ENCODE measurements at regions not wholly inside any gene's neighbourhood (a gene's known extent, or its start where the extent isn't known, plus 50 kb on each side); places are given as distances from the start of the nearest gene placed in this dataset.
"Not testable (repeated sequence)": the region's sequence is repeated elsewhere in the genome, so short reads cannot be mapped to it uniquely, and the experiment has no call there.

DNA sequence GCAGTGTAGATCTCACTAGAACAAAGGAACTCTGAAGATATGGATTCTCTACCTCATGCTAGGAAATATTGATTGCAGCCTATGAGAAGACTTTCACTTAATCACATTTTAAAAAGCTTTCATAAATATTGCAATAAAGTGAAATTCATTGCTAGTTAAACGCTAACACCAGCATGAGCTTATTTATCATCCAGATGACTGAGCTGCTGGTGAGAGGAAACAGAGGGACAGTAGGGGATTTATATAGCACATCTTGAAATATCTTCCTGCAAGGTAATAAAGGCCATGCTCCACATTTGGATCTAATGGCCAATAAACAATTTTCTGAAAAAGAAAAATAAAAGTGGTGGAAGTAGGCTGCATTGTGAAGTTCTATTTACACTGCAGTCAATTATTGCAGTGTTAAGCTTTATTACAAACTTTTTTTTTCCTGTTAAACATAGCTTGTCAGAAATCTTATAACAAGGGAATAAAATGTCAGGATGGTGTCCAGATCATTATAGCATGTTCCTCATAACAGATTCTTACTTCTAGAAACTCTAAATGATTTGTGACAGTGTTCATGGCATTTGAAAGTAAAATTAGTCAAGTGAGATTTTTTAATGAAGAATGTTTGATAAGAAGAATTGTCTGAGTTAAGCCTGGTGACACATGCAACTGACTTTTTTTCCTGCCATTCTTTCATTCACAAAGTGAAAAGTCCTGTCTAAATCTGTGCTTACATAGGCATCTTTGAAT is 342.6 kb downstream of the DMAC1 start:
- DNase-seq, result no peak

DNA sequence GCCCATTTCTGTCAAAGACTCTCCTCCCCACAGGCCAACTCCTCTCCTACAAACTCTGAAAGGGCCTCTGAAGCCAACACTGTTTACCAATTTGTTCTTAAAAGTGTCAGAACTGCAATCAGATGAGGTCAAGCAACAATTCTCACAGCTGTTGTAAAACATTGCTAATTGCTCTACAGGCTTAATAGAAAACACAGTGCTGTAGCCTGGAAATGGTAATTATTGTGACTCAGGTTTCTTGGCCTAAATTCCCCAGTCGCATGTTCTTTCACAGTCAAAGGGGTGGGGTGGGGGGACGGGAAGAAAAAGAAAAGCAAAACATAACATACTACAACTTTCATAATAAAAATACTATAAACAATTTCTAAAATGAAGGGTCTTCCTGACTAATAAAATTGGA is 343.2 kb downstream of the DMAC1 start:
- DNase-seq, result no peak

DNA sequence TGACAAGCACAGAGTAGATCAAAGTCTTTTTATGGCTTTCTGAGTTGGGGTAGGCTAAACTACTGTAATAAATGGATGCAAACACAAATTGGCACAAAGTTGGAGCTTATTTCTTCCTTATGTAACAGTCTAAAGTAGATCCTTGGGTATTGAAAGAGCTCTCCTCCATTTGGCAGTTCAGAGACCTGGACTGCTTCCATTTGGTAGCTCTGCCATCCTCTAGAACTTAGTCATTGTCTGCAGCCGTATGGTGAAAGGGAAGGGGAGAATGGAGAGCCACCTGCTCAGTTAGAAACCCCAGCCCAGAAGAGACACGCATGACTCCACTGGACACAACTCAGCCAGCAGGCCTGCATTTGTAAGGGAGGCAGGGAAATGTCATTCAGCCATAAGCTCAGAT is 345.0 kb downstream of the DMAC1 start:
- DNase-seq, result no peak

DNA sequence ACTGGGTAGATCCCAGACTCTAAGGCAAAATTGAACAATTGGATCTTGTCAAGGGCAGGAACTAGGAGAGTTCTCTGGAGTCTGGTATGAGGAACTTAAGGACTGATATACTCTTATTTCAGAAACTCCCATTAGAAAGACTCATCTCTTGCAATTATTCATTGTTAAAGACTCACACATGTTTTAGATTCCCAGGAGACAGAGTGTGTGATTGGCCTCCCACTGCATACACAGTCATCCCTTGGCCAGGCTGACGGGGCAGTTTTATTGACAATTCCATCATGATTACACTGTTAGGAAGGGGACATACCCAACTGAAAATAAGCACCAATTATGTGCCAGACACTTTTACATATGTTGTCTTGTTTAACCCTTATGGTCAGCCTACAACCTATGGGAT is 347.2 kb downstream of the DMAC1 start:
- DNase-seq, result no peak

DNA sequence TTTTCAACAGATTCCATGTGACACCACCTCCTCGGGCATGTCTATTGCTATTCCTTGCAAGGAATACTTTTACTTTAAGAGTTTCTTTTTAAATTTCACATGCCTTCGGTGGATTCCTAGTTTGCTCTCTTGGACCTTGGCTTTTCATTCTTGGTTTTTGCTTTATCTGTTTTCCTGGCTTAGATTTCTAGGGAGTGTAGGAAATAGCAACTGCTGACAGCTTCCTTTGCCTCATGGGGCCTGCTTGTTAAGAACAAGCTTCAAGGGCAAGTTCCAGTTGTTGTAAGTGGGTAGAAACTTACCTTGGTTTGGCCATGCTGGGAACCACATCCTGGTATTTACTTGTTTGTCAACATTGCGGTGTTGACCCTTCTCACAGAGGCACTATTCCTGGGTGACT is 348.5 kb downstream of the DMAC1 start:
- no peak for DNase-seq

DNA sequence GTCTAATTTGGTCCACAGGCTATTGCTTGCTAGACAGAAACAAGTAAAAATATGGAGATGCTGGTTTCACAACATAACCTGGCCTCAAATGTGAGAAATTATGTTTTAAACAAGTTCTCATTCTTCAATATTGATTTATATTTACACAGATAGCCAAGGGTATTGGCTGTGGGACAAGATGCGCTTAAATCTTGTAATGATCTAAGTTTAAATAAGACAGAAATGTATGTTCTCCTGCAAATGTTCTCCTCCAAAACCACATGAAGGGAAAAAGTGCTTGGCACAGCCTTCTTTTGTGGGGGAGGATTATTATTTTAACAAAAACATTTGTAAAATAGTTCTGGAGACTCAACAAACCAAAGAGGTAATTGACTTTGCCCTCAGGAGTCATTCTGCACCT is 356.0 kb downstream of the DMAC1 start:
- DNase-seq, result no peak

DNA sequence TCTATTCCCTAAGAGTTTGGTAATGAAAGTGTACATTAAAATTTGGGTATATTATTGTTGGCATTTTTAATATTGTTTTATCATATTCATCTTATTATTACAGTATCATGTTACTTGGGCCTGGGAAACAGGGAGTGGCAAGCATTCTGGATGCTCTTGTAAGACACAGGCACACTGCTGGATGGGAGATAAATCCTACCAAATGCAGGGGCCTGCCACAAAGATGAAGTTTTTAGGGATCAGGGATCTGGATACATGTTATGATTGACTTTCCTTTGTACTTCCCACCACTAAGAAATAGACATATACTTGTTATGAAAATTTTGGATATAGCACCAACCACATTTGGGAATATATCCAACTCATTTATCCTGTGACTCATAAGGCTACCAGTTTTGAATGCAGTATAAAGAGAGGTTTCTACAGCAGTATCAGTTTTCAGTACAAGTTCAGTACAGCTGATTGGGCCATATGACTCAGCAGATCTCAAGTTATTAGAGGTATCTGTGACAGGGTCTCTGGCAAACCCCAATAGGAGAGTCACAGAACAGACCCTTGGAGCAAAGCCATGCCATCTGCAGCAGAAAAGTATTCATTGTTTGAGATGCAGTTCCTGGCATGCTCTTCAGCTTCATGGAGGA is 360.1 kb downstream of the DMAC1 start:
- DNase-seq, result peak in 1 of 2 experiments; percentile 29

DNA sequence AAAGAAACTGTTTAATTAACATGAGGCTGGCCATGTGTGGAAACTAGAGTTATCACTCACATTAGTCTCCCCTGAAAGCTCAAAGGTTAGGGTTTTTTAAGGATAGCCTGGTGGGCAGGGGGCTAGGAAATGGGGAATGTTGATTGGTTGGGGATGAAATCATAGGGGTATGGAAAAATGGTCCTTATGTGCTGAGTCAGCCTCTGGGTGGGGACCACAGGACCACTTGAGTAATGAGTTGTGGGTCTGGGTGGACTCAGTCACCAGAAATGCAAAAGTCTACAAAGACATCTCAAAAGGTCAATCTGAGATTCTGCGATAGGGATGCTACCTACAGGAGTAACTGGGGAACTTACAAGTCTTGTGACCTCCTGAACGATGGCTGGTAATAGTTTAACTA is 362.8 kb downstream of the DMAC1 start:
- no peak for DNase-seq

DNA sequence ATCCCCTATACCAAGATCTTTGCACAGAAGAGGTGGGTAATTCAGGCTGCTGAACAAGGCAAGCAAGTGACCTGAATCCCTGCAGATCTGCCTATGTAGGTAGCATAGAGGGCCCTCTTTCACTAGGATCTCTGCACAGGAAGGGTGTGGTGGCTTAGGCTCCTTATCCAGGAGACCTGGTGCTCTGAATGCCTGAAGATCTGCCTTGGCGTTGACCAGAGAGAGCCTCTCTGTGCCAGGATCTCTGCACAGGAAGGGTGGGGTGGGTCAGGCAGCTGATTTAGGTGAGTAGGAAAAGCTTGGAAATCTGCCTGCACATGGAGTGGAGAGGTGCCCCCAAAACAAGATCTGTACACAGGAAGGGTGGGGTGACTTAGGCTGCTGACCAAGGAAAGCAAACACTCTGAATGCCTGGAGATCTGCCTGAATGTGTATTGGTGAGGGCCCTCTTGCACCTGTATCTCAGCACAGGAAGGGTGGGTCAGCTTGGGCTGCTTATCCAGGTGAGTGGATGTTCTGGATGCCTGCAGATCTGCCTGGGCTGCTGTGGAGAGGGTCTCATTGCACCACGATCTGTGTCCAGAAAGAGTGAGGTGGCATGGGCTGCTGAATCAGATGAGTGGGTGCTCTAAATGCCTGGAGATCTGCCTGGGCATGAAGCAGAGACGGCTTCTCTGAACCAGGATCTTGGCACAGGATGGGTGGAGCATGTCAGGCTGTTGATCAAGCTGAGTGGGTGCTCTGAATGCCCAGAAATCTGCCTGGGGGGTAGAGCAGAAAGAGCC is 365.9 kb downstream of the DMAC1 start:
- DNase-seq, result no peak

DNA sequence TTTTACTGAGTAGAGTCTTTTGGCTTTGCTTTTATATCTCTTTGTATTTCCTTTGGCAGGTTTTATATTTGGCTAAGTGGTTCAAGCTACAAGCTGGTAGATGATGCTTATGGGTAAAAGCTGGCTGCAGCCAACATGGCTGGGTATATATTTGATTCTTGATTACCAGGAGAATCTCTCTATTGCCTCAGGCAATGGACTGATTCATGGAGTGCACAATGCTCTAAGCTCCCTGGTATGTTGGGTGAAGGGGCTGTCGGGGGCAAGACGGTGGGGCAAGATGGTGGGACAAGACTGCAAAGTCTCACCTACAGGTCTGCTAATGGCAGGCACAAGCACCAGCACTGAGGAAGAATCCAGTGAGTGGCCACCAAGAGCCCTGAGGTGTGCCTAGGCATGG is 366.6 kb downstream of the DMAC1 start:
- DNase-seq, result no peak

DNA sequence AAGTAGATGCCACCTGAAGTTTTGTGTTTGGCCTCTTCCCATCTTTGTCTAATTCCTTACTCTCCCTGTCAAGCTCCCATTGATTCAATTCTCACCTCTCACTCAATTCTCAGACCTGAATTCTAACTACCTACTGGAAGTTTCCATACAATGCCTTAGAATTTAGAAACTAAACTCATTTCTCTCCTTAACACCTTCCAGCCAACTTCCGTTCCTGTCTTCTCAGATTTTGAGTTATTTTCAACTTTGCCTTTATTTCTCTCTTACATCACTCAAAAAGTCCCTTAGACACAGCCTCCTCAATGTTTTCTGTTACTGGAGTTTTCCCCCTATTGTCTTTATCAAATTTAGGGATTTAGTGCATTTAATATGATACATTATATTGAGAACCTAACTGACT is 382.2 kb downstream of the DMAC1 start:
- not testable (repeated sequence) for DNase-seq

DNA sequence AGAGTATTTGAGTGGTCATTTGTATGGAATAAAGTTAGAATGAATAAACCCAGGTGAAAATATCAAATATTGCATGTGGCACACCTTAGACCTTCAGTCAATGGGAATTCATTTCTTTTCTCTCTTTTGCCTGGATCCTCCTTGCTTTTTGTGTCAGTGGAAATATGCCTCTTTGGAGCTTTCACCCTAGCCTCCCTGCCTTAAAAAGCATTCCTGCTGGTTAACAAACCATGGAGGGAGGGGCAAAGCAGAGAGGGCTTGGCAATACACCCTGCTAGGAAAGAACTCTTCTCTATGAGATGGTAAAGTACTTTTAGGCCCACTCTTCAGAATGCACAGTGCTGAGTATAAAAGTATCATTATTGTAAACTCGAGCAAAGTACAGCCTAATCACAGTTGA is 383.7 kb downstream of the DMAC1 start:
- DNase-seq, result no peak

DNA sequence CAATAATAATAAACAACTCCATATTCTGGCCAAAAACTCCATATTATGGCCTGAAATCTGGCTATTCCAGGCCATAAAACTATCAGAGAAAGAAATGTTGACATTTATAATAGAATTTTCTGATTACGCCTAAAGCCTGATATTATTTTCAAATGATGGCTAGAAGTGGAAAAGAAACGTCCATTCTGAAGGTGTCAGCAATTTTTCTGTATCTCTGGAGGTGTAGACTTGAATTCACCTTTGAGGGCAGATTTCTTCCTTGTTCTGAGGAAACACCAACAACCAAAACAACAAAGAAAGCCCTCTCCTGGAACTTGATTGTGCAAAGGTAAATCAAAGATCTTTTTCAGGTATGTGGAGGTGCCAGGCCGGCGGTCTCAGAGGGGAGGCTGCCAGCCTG is 390.7 kb downstream of the DMAC1 start:
- DNase-seq, result no peak

DNA sequence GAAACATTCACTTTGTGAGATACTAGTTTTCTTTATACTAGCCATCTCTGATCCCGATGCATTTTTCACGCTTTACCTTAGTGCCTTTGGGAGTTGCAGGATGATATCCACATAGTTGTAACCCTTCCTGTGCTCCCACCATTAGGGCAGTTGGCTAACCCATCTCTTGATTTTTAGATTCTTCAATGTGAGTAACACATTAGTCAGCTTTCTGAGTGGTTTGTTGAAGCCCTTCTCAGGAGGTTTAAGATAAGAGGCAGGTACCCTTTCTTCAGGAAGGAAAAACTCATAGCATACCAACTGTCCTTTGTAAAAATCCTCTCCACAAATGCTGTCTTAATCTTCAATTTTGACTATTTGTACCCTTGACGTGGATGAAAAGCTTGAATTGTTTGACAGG is 392.3 kb downstream of the DMAC1 start:
- DNase-seq, result no peak

DNA sequence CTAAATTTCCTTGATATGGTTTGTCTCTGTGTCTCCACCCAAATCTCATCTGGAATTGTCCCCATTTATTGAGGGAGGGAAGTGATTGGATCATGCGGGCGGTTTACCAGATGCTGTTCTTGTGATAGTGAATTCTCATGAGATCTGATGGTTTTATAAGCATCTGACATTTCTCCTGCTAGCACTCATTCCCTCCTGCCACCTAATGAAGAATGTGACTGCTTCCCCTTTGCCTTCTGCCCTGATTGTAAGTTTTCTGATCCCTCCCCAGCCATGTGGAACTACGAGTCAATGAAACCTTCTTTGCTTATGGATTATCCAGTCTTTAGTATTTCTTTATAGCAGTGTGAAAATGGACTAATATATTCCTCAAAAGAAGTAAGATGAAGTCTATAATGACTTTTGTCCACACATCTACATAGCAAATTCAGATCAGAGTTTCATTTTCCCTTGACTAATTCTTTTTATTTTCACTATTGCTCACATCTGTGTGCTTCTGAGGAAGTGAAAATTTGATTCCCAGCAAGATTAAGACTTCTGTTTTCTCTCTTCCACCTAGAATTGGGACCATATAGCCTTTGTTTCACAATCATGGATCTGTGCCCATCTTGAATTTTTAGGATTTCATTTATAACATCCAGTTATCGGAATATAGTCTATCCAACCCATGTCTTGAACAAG is 393.5 kb downstream of the DMAC1 start:
- DNase-seq, result no peak

DNA sequence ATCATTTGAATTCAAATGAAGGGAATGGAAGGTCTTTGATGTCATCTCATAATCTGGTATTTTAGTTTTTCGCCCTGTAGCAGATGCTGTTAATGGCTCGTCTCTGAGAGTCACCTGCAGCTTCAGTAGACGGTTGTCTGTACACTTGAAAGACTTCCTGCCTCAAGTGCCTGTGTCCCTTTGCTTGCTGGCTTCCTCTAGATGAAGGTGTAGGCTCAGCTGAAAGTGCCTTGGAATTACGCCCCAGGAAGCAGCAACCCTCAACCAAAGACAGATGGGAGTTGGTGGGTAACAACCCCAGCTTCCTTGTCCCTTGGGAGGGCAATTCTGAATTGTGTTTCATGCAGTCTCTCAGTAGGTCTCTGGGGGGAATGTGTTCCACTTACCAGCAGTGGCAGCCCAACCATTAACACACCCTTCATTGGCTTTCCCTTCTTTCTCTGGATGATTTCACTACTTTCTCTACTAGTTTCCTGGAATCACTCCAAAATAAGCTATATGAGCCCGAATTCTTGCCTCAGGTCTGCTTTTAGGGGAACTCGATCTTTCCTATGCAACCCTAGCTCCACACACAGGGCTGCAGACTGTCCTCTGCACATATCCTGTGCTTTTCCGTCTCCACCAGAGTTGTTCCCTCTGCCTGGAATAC is 395.6 kb downstream of the DMAC1 start:
- DNase-seq, result peak in 1 of 2 experiments; percentile 14

DNA sequence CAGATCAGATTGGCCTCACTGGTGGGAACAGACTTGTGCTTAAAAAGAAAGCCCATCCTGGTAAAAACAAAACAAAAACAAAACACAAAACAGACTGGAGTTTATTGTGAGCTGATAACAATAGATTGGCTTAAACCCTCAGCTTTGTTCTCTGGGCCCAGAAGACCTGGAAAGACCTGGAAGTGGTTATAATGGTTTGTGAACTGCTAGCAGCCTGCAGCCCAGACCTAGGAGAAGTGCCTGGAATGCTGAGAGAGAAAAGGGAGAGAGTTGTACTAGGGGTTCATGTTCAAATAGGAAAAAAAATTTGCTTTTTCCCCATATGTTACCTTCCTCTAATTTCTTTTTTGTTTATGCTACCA is 396.6 kb downstream of the DMAC1 start:
- DNase-seq, result no peak

DNA sequence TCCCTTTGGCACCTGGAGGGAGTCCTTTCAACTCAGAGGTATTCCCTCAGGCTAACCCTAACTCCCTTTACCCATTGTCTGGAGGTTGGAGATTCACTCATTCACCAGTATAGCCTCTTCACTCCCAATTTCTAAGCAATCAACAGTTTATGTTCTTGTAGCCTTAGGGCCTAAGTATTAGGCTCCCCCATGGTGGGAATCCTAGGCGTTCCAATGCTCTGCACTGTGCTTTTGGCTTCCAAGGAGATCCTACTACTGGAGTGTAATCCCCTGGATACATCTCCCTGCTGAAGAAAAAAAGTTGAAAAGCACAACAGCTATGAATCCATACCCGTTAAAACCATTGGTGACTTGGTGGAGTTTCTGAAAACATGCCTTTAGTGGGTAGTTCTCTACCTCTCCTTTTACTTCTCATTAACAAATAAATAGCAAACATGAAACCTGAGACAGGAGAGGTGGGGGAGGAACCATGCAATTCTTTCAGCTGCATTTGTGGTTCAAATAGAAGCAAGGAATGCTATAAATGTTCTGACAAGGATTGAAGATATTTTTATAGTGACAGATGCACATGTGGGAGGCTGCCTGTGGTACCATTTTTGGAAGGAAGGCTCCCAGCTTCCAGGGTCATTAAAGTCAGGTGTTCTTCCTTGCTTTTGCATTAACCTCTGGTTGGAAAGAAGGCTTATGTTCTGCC is 397.1 kb downstream of the DMAC1 start:
- DNase-seq, result no peak

DNA sequence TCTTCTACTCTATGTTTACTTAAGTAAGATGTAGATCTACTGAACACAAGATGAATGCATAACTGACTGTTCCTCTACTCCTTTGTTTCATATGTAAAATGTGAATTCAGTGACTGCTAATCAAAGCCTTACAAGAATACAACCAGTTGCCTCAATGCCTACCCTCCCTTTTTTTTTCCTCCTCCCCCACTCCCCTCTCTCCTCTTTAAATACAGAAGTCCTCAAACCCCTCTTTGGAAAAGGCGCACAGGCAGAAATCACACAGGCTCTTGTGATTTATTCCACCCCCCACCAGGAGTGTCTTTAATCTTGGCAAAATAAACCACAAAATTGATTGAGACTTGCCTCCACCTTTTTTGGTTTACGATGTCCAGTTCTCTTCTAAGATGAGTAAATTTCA is 398.5 kb downstream of the DMAC1 start:
- DNase-seq, result no peak

DNA sequence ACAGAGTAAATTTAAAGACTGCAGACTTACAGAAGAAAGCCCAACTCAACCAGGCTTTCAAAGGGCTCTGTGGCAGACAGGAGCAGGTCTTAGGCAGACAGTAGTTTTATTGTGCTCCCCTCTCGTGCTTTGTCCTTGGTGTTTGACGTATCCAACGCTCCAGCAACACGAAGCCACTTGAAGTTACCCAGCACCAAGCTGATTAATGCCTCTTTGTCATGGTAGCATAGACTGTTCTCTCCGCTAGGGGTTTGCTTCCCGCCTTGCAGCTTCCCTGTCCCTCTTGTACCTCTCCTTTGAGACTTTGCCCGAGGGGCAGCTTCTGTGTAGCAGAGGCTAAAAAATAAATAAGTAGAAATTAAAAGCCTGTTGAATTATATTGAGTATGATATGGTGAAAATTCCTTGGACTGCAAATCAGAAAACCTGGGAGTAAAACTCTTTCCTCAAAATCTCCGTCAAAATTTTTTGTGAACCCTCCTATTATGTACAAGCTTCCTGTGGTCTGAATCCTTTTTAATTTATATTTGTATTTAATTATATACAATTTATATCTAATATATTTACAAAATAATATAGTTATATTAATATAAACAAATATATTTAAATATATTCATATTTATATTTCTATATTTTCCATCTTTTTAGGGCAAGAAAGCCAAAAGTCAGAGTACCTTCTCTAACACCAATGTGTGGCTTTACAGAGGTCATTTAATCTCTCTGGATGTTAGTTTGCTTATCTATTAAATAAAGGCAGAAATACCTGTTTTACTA is 405.4 kb downstream of the DMAC1 start:
- DNase-seq, result no peak

DNA sequence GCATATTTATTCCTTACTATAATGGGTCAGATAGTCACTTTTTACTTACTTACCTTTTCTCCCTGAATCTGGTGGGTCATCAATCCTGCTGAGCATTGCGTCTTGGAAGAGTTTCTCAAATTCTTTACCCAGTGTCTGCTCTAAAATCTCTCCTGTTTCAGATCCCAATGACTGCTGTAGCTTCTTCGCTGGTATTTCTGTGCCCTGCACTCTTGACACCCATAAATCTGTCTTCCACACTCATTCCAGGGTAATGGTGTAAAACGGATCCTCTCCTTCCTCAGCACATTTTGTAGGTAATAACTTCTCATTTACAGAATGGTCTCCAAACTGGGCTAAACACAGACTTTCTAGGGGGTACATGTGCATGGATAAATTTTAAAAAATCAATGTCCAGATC is 407.4 kb downstream of the DMAC1 start:
- DNase-seq, result no peak

DNA sequence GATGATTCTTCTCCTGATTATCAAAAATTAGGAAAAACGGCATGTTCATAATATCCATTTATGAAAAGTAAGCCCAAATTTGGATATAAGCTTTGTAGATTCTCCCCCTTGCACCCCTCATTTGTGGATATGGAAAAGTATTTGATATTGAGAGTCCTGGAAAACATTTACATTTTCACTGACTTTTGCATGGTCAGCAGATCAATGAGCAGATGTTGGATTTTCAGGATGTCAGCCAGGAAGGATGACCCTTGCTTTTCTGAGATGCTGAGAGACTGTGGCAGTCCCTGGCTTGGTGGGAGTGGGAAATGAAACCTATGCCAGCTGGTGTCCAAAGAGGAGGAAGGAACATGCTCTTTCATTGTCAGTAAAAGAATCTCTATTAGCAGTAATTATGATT is 410.8 kb downstream of the DMAC1 start:
- no peak for DNase-seq
